Fibroblast of upper back skin (primary cell): ENCODE measurements at regions not wholly inside any gene's neighbourhood (a gene's known extent, or its start where the extent isn't known, plus 50 kb on each side); places are given as distances from the start of the nearest gene placed in this dataset.
"Not testable (repeated sequence)": the region's sequence is repeated elsewhere in the genome, so short reads cannot be mapped to it uniquely, and the experiment has no call there.

Source experiments
- DNase-seq: peaks from one replicate; pipeline ENCODE4 v3.0.0-alpha.2; 2013

DNA sequence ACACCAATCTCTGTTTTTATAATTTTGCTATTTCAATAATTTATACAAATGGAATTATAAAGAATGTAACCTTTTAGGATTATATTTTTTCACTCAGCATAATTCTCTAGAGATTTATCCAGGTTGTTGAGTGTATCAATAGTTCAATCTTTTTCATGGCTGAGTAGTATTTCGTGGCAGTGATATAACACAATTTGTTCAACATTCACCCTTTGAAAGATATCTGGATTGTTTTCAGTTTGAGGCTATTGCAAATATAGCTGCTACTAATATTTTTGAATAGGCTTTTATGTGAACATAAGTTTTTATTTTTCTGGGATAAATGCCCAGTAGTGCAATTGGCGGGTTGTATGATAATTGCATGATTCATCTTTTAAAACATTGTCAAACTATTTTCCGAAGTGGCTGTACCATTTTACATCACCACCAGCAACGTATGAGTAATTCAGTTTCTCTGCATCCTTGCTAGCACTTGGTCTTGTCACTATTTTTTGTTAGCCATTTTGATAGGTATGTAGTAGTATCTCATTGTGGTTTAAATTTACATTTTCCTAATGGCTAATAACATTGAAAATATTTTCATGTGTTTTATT, 55.6 kb upstream of the ABCD3 start:
- peak; percentile 14 for DNase-seq

DNA sequence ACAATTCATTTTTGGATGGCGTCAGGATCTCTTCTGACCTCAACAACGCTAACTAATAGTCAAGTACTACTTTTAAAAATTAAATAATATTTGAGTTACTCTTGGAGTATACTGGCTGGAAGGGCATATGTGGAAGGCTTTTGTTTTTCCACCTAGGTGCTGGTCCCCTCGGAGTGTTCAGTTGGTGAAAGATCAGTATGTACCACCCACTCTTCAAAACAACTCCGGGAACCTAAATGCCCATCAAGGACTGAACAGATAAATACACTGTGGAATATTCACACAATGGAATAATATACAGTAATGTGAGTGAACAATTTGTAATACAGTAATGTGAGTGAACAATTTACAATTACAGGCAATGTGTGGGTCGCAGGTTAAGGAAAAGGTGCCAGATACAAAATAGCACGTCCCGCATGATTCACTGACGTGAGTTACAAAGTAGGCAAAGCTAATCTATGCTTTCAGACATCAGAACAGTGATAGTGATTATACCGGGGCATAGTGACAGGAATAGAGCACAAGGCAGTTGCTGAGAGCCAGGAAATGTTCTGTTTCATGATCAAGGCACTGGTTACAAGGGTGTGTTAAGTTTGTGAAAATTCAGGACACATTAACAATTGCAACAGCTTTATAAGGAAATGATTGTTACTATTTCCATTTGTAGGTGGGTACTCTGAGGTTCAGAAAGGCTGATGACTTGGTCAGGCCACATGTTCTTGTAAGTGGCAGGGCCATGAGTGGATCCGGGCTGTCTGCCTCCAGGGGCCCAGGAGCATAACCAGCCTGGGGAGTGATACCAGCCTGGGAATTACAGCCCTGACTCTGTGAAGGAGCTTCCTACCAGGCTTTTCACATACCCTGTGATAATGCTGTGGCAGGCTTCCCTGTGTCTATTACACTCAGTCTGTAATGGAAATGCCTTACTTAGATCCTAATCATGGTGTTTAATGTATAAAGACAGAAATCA, 59.3 kb upstream of the ABCD3 start:
- DNase-seq: no peak

DNA sequence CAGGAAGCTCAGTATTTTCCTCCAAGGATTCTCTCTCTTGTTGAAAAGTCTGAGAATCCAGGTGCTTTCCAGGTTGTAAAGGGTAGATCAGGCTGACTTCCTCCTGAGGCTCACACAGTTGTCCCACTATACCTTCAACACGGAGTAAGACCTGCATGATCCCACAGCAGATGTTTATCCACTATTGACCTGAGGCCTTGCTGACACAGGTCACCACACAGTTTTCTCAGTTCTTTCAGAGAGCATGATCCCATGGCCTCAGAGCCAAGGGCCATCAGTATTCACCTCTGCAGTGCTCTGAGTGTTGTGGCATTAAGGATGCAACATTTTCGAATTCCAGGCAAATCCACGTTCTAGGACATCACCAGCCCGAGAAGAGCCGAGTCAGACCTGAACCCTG, 60.5 kb upstream of the ABCD3 start:
- DNase-seq: no peak

DNA sequence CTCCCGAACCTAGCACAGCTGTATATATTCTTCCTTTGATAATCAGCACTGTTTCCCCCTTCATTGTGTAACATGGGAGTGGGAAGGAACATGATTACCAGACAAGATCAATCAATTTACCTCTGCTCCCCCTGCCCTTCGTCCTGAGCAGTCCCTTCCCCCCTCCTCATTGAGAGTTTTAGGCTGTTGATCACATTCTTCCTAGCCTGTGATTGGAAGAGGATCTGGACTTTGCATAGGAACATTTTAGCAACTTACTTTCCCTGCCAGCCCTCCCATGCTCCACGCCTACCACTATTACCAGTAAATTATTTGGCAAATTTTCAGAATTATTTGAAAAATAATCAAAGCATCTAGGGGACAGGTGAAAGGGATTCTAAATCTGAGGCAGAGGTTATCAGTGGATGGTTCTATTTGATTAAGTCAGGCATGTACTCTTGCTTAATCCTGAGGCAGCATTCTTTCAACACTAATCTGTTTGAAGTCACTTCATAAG, 62.7 kb upstream of the ABCD3 start:
- no peak for DNase-seq

DNA sequence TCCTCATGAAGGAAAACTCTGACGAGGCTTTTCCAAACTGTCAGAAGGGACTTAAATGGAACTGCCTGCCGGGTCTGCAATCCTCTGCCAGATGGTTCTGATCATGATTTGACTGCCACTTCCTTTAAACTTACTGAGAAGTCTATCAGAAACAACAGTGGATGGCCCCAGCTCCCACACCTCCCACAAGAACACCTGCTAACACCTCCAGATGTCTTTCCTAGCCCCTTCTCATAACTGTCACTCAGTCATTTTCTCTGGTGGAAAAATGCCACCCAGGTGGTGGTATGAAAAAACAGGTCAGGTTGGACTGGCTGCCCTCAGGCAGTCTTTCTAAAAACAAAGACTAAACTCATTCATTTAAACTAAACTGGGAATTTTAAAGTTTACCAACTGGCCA, 66.7 kb upstream of the ABCD3 start:
- no peak for DNase-seq

DNA sequence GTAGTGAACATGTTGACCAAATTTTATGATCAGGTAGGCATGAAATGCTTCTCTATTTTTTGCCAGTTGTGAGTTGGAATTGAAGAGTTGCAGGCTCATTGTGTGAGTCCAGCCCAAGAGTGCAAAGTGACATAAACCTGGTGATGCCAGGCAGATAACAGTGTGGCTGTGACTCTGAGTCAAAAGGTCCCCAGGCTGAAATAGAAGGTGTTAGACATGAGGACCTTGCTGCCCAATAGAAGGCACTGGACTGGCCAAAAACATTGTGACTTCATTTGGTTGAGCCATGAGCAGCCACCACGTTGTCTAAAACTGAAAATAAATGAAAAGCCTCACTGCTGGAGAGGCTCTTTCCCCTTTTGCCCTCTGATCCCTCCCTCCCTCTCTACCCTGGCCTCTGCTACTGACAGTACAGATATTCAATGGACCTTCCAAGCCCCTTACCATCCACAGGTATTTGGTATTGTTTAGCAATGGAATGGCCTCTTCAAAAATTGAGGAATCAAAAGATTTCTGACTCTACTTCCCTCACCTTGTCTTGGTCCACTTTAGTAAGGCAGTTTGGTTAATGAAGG, 67.8 kb upstream of the ABCD3 start:
- no peak for DNase-seq

DNA sequence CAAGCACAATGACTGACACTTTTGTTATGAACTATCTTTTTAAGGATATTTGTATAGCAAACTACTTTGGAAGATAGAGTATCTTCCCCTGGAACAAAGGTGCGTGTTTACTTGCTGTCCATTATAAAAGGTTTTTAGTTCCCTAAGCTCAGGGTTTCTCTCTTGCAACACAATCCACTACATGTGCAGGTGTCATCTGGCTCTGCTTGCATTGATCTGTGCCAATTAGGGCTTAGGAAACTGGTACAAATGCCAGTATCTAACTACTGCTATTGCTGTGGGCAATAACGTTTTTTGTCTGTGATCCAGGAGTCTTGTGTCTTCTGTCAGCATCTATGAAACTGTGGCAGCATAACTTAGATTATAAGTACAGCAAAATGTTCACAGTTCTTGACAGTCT, 68.3 kb upstream of the ABCD3 start:
- no peak for DNase-seq

DNA sequence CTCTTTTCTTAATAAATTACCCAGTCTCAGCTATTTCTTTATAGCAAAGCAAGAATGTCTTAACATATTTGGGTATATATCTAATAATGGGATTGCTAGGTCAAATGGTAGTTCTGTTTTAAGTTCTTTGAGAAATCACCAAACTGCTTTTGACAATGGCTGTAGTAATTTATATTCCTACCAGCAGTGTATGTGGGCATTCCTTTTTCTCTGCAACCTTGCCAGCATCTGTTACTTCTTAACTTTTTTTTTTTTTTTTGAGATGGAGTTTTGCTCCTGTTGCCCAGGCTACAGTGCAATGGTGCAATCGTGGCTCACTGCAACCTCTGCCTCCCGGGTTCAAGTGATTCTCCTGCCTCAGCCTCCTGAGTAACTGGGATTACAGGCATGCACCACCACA, 69.8 kb upstream of the ABCD3 start:
- not testable (repeated sequence) for DNase-seq

DNA sequence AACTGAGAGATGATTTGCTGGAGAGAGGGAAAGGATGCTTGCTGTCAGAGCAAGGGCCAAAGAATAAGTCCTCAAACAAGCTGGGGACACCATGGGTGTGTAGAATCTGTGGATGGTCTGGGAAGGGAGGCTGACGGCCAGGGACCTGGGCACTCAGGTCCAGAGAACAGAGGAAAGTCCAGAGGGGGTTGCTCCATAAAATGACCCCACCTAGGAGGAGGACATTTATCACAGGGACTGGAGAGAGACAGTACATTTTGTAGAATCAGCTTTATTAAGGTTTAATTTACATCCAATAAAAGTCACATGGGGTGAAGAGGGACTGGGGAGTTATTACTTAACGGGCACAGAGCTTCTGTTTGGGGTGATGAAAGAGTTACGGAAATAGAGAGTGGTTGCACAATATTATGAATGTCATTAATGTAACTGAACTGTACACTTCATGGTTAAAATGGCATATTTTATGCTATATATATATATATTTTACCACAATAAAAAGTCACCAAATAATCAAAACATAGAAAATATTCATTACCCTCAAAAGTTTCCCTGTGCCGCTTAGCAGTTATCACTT, 73.0 kb upstream of the ABCD3 start:
- DNase-seq: no peak

DNA sequence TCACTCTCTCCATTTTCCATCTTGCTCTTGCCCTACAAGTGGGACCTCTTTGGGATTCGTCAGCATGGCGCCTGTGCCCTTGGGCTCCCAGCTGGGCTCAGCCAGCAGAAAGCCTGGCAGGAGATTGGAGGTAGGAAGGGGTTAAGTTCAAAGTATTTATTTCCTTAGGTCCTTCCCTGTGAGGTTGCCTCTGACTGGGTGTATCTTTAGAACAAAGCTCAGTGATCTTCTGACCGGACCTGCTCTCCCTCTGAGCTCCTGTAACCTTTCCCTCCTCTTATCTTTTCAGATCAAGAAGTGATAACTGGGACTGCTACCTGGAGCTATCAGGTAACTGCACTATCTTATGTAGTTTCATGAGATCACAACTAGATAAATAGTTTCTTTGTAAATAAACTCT, 75.8 kb upstream of the ABCD3 start:
- no peak for DNase-seq

DNA sequence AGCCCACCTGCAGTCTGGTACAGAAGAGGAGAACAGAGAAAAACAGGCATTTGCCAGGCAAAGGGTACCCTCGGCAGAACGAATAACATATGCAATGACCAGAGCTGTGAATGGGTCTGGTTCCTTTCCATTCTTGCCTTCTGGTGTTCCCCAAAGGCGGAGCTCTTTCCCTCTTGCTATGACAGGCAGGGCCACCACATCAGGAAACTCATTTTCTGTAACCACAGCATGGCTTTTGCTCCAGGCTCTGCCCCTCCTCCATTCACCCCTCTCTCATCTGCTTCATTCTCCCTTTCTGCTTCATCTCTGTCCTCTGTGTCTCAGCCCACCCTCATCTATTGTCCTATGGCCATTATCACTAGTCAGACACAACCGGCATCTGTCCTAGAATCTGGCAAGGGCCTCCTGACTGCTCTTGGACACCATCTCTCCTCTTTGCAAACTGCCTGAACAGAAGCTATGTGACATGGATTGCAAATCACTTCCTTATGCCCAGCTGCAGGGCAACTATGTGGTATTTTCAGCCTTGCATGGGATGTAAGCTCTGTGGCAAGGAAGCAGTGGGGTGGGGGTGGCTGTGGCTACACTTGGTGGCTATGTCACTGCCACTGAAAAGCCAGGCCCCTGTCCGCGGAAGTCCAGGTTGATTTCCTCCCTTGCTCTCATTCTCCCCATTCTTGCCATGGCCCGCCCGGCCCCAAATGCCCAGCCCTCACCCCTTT, 78.8 kb upstream of the ABCD3 start:
- no peak for DNase-seq

DNA sequence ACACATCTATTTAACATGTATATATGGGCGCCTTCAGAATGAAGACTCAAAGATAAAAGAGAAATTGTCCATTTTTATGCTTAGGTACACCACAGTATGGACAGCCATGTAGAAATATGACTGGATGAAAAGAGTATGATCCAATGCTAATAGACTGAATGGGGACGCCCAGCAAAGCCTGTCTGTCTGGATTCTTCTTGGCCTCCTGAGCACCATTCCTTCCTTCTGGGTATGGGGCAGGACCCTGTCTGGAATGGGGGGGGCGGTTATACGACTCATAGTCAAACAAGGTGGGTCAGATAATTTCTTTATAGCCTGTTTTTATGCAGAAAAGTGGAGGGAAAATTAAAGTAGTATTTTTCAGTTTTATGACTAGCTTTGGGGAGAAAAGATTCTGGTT, 81.2 kb upstream of the ABCD3 start:
- no peak for DNase-seq

DNA sequence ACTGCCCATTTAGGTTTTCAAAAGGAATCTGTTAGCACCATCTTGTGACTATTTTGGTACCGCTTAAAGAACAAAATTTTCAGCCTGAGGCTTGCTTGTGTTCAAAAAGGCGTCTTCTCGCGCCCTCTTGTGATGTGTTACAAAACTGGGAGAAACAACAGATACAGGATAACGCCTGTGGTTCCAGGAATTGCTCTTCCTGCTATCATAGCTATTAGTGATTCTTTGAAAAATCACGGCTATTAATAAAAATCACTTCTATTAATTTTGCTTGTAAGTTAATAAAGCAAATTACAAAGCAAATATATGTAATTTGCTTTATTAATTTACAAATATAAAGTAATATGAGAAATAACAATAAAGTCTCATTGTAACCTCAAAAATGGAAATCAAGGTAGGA, 82.2 kb upstream of the ABCD3 start:
- DNase-seq: peak; percentile 92

DNA sequence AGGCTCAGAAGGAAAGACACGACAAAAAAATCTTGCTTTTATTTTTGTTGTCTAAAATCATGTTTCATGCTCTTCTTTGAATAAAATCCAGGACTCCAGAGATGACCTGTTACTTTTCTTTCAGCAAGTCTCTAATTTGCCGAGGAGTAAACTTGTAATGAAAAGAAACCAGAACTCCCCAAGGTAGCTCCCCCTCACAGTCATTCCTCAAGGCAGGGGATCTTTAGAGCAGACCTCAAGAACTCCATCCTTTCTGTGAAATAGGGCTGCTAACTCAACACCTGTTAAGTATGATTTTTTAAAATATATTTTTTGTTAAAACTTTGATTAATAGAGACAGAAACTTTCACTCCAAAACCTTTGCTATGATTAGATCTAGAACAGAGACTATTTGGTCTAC, 82.7 kb upstream of the ABCD3 start:
- no peak for DNase-seq

DNA sequence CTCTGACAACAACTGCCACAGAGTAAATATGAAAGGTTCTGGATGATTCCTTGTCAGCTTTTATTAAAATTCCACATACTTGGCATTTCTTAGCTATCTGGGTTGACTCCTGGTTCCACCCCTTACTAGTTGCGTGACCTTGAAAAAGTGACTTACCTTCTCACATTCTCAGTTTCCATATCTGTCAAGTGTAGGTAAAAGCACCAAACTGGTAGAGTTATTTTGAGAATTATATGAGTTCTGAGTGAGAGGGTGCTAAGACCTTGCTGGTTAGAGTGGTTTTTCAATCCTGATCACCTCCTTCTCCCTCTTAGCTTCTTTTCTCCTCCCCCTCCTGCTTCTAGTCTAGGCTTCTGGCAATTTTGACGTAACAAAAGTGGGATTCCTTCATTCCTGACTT, 83.4 kb upstream of the ABCD3 start:
- no peak for DNase-seq

DNA sequence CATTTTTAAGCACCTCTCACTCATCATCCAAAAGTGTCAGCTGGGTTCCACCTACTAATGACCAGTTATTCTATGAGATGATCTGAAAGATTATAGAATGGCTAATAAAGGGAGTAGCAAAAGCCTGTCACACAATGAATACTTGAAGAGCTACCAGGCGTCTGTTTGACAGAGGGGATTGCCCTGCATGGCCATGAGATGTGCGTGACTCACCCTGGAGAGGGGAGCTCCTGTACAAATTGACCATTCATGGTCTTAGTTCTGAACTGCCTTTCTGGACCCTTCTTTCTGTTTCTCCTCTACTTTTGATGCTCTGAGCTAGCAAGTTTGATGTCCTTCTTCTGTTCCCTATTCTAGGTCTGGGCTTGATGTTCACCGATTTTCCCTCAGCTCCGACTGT, 85.2 kb upstream of the ABCD3 start:
- DNase-seq: no peak

DNA sequence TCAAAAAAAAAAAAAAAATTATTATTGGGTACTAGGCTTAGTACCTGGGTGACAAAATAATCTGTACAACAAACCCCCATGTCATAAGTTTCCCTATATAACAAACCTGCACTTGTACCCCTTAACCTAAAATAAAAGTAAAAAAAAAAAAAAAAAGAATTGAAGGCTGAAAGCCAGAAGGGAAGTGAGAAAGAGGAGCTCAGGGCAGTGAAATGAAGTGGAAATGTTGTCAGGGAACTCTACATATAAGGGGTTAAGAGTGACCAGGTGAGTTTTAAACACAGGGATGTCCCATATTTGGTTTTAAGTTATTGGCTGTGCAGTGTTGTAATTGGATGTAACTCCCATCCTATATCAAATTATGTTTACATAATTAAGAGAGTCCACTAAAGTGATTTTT, 85.7 kb upstream of the ABCD3 start:
- DNase-seq: no peak

DNA sequence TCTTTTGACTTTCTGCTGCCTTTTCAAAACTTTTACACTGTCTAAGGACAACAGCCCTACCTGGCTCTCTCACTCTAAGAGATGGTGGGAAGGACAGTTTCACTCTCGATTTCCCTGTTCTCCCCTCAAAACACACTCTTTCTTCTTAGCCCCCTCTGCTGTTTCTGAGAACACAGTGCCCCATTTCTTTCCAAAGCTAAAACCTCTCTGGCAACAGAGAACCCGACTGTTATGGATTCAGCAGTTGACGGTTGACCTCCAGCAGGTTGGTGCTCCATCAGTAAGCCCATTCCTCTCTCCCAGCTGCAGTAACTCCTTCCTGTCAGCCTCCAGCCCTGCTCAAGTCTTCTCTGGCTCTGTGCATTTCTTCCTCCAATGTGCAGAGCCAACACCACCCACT, 88.2 kb upstream of the ABCD3 start:
- DNase-seq: peak; percentile 46

DNA sequence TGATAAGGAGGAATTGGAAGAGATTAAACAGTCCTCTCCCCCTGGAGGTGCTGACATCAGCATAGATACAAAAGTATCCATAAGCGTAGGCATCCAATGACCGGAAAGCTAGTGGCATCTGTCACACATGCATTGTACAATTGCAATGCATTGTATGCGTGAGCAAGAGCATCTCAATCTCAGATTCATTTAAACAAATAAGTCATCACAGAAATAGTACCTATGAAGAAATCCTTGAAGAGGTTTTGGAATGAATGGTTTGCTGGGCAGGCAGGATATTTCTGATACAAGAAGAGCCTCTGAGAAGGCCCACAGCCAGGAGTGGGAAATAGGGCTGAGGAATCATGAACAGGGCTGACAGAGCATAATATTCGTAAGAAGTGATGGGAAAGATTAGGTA, 88.9 kb upstream of the ABCD3 start:
- no peak for DNase-seq

DNA sequence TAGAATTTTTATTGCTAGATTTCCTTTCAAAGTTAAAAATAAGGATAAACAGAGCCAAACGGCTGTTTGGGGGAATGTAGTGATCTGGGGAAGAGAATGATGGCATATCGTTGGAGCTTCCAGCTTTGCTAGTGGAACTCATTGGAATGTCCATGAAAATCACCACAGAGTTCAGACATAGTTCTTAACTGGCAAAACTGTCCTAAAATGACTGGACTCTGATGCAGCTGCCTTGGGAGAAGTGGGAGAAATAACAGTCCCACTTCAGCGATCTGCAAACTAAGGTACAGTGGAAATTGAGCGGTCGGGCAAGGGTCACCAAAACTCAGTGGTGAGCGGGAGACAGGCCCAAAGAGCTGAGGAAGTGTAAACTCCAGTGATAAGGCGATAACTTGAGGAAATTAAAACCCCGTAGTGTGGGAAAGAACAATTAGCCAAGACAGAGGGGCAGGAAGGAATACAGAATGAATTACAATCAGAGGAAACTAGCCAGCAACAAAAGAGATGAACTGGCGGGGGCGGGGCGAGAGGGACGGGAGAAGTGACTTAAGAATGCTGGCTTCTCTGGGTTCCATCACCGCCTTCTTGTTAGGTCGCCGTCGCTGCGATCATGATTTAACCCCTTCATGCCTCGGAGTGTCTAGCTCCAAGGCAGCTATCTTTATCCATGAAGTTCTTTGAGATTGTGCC, 89.8 kb upstream of the ARHGAP29 start:
- DNase-seq: peak; percentile 30

DNA sequence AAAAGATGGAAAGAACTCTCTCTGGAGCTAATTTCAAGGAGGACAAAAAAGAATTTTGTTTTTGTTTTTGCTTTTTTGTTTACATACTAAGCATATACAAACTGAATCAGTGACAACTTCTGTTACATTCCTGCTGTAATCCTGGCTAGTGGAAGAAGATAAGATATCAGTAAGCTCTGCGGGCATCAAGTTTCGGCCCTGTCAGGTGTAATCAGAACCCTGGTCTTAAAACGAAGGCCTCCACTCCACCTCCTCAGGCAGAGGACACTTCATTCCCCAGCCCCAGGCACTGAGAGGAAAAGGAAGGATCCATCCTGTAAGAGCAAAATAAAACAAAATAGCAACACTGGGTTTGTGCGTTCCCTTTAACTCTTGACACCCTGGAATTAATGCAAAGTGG, 88.9 kb upstream of the ARHGAP29 start:
- no peak for DNase-seq
